DMS 273 (cell line): ENCODE measurements at regions not wholly inside any gene's neighbourhood (a gene's known extent, or its start where the extent isn't known, plus 50 kb on each side); places are given as distances from the start of the nearest gene placed in this dataset.

Experiments
- DNase-seq: peaks from one replicate; lab custom pipeline; 2025; ENCODE audit not compliant: unreplicated experiment; lab: John Stamatoyannopoulos, UW

DNA sequence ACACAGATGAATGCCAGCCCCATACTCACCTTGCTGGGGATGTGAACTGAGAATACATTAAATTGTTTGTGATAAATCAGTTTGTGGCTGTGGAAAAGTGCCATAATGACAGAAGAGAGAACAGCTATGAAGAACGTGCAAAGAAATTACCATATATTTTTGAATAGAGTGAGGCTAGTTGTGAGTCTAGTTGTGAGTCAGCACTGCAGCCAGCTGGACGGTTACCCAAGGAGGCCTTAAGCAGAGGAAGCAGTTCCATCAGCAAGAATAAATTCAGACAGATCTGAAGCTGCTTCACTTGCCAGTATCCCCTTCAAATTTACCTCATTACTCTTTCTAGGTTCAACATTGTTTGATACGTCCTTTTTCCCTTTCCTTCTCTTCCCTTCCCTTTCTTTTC lies 446.0 kb downstream of the MTRR start:
- no peak for DNase-seq

DNA sequence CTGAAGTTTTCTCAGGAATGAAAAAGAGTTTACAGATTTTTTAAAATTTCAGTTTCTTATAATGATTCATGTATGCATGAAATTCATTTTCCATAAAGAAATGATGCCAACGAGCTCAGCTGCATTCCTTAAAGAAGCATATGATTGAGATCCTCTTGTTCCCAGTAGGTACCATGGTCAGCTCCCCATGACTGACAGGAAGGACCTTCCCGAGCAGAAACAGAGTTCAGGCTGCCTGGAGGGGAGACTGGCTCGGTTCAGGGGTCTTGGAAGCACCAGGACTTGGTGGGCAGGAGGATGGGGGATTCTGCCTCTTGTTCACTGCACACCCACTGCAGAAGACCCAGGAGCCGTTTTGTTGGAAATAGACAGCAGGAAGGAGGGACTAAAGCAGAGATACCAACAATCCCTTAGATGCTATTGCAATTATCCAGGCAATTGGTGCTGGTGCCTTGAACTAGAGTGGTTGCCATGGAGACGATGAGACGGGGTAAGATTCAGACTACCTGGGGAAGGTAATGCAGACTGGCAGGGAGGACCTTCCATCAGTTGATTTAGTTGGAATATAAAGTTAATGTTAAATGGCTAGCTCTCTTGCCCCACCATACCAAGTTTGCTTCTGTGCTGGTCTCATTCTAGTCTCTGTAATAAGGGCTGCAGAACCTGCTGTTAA lies 447.8 kb downstream of the MTRR start:
- no peak for DNase-seq

GRCh38 chr5:8317335-8317734 lies 448.4 kb downstream of the MTRR start:
- DNase-seq: no peak

GRCh38 chr5:8320244-8320643 lies 451.3 kb downstream of the MTRR start:
- DNase-seq: no peak

DNA sequence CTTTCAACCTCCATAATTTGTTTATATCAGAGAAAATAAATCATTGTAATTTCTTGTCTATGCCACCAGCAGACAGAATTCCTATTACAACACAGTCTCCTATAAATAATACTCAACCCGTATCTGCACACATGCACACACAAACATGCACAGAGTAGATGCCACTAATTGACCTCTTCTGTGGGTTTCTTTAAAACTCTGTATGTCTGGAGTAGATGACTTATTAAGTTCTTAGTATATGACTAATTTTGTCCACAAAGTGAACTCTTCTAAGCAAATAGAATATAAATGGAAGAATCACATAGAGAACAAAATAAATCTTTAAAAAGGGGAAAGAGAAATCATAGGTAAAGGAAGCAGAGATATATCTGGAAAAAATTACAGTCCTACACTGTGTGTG lies 452.3 kb downstream of the MTRR start:
- no peak for DNase-seq

DNA sequence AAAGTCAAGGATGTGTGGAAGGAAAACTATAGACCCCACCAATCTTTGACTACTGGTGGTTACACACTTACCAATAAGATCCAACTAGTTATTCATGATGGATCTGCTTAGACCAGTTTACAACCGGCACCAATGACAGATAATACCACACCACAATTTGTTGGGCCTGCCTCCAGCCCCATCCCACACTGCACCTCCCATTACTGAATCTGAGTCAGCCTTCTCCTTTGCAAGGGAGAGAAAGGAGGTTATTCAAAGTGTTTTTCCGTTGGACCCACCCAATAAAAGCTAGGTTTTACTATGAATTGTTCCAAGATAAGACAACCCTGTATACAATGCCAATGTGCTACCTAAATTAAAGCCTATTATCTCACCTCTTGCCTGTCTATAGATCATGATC lies 453.5 kb downstream of the MTRR start:
- DNase-seq: no peak

- no peak for DNase-seq
Measured at GRCh38 chr5:8327016-8327415, 458.1 kb downstream of the MTRR start.

GRCh38 chr5:8329773-8330172 lies 460.8 kb downstream of the MTRR start:
- no peak for DNase-seq

GRCh38 chr5:8332666-8333445 lies 463.9 kb downstream of the MTRR start:
- DNase-seq: no peak

- DNase-seq: no peak
Measured at GRCh38 chr5:8333485-8333884, 464.5 kb downstream of the MTRR start.

DNA sequence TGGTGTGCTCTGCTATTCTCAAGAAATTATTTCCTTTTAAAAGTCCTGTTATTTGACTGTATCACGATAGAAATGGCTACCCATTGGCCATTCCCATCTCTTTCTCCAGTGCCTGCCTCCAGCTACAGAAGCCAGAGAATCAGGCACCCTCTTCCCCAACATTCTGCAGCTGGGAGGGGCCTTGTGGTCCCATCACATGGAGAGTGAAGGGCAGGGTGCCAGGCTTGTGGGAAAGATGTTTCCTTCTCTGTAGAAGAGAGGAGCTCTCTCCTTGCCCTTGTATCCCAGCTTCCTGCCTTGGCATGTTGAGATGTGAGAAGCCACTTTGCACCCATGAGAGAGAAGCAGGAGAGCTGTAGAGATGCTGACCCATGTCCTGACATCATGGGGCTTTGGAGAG lies 465.0 kb downstream of the MTRR start:
- DNase-seq: no peak

DNA sequence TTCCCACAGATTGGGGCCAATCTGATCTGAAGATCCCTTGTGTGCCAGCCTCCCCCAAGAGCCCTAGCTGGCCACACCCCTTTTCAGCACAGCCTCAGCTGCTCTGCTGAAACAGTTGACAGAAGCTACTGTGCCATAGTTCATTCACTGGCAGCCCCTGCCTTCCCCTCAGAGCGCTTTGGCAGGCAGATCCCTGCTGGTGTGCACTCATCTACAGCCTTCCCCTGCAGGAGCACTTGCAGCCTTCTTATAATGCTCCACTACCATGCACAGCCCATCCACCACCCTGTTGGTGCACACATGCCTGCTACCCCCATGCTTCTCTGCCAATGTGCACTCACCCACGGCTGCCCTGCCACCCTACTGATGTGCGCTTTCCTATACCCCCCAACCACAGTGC lies 471.3 kb downstream of the MTRR start:
- peak; percentile 10 for DNase-seq

DNA sequence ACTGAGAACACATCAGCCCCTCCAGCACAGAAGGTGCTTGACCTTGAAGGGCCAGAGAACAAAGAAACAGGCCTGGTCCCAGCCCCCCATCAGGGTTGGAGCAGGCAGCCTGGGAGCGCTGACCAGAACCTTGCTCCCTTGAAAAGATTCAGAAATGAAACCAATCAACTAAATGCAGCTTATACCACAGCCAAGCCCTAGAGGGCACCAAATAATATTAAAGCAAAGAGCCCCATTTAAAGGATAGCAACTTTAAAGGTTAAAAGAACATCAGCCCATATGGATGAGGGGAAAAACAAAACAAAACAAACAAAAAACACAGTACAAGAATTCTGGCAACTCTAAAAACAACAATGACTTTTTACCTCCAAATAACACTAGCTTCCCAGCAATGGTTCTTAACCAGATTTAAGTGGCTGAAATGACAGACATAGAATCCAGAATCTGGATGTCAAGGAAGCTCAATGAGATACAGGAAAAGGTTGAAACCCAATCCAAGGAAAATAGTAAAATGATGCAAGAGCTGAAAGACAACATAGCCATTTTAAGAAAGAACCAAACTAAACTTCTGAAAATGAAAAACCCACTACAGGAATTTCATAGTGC lies 471.9 kb downstream of the MTRR start:
- peak; percentile 59 for DNase-seq

DNA sequence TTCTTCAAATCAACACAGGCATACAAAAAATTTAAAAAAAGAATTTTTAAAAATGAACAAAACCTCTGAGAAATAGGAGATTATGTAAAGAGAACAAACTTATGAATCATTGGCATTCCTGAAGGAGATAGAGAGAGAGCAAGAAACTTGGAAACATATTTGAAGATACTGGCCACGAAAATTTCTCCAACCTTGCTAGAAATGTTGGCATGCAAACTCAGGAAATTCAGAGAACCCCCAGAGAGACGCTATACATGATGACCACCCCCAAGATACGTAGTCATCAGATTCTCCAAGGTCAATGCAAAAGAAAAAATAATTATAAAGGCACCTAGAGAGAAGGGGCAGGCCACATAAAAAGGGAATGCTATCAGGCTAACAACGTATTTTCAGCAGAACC lies 472.5 kb downstream of the MTRR start:
- DNase-seq: no peak

- DNase-seq: no peak
Measured at GRCh38 chr5:8347984-8348383, 479.0 kb downstream of the MTRR start.

DNA sequence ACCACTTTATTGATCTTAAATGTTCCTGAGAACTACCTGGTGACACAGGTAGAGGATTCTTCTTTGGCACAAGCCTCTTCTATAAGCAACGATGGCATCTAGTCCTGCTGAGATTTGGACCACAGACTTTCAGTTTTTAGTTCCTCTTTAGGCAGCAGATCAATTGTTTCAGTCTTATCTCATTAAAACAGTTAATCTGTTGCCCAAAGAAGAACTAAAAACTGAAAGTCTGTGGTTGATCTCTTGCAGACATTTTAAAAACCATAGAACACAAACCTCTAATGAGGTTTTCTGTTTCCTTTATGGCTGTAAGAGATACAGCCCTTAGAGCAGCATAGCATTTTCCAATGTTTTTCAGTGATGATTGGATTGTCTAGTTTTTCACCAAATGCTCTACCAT lies 480.9 kb downstream of the MTRR start:
- DNase-seq: no peak

DNA sequence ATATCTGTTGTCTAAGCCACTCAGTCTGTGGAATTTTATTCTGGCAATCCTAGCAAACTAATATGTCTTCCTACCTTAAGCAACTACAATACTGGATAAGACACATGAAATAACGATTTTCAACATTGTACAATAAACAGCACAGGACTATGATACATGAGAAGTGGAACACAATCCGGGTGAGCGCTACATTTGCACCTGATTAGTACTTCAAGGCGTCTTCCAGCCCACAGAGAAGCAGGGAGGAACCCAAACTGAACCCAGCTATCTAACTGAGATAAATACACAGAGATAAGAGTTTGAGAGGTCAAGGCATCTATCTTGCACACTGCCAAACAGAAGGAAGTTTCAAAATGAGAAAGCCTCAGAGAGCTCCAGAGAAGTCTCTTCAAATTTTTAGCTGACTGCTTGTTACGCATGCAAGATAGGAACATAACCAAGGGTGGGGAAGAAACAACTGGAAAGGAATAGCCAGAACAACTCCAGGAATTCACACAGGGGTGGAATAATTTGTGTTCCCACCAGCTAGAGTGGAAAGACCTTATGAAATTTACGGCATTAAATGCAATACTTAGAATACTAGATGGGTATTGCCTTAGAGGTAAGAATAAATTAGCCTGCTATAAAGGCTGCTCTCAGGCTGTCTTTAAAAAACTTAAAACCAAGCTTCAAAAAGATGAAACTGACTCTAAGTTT lies 481.8 kb downstream of the MTRR start:
- no peak for DNase-seq

- no peak for DNase-seq
Measured at GRCh38 chr5:8355981-8356380, 487.0 kb downstream of the MTRR start.

DNA sequence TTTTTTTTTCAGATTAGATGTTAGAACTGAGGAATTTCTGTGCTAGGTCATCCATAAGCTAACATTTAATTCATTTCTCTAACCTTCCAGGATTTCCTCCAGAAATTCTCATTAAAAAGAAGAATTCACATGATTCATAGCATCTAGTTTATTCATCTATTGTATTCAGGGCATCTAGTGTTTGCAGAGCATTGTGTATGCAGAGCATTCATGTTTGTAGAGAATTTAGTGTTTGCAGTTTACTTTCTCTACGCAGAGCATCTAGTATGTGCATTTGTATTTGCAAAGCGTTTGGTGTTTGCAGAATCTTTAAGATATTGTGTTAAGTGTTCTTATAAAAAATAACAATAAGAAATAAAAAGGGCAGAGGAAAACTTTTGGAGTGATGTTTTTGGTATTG lies 491.1 kb downstream of the MTRR start:
- DNase-seq: no peak

- no peak for DNase-seq
Measured at GRCh38 chr5:8362495-8362894, 493.5 kb downstream of the MTRR start.

GRCh38 chr5:8363138-8363537 lies 494.2 kb downstream of the MTRR start:
- DNase-seq: no peak

GRCh38 chr5:8366266-8366665 lies 497.3 kb downstream of the MTRR start:
- no peak for DNase-seq
